ENCODE measurements at regions not wholly inside any gene's neighbourhood (a gene's known extent, or its start where the extent isn't known, plus 50 kb on each side); places are given as distances from the start of the nearest gene placed in this dataset.

DNA sequence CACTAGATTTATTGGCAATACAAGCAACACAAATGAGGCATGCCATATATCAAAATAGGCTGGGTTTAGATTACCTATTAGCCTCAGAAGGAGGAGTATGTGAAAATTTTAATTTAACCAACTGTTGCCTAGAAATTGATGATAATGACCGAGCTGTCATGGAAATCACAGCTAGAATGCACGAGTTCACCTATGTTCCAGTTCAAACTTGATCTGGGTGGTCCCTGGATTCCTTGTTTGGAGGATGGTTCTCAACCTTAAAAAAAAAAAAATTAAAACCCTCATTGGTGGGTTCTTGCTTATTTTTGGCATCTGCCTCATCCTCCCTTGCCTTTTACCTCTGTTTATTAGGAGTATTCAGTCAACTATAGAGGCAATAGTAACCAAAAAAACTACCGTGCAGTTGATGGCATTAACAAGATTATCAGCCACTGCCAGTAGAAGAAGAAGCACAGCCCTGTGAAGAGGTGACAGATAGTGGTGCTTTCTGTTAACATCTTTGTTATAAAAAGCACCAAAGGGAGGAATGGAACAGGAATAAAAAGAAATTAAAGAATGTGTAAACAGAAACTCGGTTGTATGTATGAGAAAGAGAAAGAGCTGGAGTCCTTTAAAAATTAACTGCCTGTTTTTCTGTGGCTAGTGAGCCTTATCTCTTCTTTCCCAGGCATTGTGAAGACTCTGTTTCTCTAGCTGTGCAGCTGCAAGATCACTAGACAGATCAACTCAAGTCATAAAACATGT lies 106.4 kb downstream of the ZNF429 start:
- no peak overlapping the region for H3K27ac Mint-ChIP-seq
- no peak for ATAC-seq
- H3K4me3 ChIP-seq = no peak overlapping the region
- no peak for TF ChIP-seq ZNF114 (CRISPR knock-in tag; IDR thresholded peaks at IDR 0.05)
- TF ChIP-seq EZH2phosphoT487 (IDR thresholded peaks at IDR 0.05; ENCODE audit: unreplicated experiment) = no peak
- TF ChIP-seq POLR2AphosphoS5 (IDR thresholded peaks at IDR 0.05; ENCODE audit: low read depth) = no peak
- no peak for TF ChIP-seq EZH2 (IDR thresholded peaks at IDR 0.05; ENCODE audit: low read depth, unreplicated experiment)
- TF ChIP-seq ZNF331 (CRISPR knock-in tag; IDR thresholded peaks at IDR 0.05; ENCODE audit: low read depth) = no peak
- TF ChIP-seq CREB1 (CRISPR knock-in tag; IDR thresholded peaks at IDR 0.05; ENCODE audit: low read depth) = no peak
- TF ChIP-seq, protein P1, sequence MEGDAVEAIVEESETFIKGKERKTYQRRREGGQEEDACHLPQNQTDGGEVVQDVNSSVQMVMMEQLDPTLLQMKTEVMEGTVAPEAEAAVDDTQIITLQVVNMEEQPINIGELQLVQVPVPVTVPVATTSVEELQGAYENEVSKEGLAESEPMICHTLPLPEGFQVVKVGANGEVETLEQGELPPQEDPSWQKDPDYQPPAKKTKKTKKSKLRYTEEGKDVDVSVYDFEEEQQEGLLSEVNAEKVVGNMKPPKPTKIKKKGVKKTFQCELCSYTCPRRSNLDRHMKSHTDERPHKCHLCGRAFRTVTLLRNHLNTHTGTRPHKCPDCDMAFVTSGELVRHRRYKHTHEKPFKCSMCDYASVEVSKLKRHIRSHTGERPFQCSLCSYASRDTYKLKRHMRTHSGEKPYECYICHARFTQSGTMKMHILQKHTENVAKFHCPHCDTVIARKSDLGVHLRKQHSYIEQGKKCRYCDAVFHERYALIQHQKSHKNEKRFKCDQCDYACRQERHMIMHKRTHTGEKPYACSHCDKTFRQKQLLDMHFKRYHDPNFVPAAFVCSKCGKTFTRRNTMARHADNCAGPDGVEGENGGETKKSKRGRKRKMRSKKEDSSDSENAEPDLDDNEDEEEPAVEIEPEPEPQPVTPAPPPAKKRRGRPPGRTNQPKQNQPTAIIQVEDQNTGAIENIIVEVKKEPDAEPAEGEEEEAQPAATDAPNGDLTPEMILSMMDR (conservative IDR thresholded peaks at IDR 0.05; ENCODE audit: low read depth in 2 of 2) = no peak
- TF ChIP-seq, protein P2, sequence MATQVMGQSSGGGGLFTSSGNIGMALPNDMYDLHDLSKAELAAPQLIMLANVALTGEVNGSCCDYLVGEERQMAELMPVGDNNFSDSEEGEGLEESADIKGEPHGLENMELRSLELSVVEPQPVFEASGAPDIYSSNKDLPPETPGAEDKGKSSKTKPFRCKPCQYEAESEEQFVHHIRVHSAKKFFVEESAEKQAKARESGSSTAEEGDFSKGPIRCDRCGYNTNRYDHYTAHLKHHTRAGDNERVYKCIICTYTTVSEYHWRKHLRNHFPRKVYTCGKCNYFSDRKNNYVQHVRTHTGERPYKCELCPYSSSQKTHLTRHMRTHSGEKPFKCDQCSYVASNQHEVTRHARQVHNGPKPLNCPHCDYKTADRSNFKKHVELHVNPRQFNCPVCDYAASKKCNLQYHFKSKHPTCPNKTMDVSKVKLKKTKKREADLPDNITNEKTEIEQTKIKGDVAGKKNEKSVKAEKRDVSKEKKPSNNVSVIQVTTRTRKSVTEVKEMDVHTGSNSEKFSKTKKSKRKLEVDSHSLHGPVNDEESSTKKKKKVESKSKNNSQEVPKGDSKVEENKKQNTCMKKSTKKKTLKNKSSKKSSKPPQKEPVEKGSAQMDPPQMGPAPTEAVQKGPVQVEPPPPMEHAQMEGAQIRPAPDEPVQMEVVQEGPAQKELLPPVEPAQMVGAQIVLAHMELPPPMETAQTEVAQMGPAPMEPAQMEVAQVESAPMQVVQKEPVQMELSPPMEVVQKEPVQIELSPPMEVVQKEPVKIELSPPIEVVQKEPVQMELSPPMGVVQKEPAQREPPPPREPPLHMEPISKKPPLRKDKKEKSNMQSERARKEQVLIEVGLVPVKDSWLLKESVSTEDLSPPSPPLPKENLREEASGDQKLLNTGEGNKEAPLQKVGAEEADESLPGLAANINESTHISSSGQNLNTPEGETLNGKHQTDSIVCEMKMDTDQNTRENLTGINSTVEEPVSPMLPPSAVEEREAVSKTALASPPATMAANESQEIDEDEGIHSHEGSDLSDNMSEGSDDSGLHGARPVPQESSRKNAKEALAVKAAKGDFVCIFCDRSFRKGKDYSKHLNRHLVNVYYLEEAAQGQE (IDR thresholded peaks at IDR 0.05; ENCODE audit: unreplicated experiment) = no peak
- TF ChIP-seq, protein P3, sequence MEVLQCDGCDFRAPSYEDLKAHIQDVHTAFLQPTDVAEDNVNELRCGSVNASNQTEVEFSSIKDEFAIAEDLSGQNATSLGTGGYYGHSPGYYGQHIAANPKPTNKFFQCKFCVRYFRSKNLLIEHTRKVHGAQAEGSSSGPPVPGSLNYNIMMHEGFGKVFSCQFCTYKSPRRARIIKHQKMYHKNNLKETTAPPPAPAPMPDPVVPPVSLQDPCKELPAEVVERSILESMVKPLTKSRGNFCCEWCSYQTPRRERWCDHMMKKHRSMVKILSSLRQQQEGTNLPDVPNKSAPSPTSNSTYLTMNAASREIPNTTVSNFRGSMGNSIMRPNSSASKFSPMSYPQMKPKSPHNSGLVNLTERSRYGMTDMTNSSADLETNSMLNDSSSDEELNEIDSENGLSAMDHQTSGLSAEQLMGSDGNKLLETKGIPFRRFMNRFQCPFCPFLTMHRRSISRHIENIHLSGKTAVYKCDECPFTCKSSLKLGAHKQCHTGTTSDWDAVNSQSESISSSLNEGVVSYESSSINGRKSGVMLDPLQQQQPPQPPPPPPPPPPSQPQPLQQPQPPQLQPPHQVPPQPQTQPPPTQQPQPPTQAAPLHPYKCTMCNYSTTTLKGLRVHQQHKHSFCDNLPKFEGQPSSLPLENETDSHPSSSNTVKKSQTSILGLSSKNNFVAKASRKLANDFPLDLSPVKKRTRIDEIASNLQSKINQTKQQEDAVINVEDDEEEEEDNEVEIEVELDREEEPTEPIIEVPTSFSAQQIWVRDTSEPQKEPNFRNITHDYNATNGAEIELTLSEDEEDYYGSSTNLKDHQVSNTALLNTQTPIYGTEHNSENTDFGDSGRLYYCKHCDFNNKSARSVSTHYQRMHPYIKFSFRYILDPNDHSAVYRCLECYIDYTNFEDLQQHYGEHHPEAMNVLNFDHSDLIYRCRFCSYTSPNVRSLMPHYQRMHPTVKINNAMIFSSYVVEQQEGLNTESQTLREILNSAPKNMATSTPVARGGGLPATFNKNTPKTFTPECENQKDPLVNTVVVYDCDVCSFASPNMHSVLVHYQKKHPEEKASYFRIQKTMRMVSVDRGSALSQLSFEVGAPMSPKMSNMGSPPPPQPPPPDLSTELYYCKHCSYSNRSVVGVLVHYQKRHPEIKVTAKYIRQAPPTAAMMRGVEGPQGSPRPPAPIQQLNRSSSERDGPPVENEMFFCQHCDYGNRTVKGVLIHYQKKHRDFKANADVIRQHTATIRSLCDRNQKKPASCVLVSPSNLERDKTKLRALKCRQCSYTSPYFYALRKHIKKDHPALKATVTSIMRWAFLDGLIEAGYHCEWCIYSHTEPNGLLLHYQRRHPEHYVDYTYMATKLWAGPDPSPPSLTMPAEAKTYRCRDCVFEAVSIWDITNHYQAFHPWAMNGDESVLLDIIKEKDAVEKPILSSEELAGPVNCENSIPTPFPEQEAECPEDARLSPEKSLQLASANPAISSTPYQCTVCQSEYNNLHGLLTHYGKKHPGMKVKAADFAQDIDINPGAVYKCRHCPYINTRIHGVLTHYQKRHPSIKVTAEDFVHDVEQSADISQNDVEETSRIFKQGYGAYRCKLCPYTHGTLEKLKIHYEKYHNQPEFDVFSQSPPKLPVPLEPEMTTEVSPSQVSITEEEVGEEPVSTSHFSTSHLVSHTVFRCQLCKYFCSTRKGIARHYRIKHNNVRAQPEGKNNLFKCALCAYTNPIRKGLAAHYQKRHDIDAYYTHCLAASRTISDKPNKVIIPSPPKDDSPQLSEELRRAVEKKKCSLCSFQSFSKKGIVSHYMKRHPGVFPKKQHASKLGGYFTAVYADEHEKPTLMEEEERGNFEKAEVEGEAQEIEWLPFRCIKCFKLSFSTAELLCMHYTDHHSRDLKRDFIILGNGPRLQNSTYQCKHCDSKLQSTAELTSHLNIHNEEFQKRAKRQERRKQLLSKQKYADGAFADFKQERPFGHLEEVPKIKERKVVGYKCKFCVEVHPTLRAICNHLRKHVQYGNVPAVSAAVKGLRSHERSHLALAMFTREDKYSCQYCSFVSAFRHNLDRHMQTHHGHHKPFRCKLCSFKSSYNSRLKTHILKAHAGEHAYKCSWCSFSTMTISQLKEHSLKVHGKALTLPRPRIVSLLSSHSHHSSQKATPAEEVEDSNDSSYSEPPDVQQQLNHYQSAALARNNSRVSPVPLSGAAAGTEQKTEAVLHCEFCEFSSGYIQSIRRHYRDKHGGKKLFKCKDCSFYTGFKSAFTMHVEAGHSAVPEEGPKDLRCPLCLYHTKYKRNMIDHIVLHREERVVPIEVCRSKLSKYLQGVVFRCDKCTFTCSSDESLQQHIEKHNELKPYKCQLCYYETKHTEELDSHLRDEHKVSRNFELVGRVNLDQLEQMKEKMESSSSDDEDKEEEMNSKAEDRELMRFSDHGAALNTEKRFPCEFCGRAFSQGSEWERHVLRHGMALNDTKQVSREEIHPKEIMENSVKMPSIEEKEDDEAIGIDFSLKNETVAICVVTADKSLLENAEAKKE (CRISPR knock-in tag; IDR thresholded peaks at IDR 0.05) = no peak
- no peak for TF ChIP-seq STAT1 (IDR thresholded peaks at IDR 0.05; ENCODE audit: unreplicated experiment)
- TF ChIP-seq, protein P4, sequence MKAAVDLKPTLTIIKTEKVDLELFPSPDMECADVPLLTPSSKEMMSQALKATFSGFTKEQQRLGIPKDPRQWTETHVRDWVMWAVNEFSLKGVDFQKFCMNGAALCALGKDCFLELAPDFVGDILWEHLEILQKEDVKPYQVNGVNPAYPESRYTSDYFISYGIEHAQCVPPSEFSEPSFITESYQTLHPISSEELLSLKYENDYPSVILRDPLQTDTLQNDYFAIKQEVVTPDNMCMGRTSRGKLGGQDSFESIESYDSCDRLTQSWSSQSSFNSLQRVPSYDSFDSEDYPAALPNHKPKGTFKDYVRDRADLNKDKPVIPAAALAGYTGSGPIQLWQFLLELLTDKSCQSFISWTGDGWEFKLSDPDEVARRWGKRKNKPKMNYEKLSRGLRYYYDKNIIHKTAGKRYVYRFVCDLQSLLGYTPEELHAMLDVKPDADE (IDR thresholded peaks at IDR 0.05) = no peak
- no peak for TF ChIP-seq JUNB (IDR thresholded peaks at IDR 0.05; ENCODE audit: unreplicated experiment)
- no peak for TF ChIP-seq NANOG (IDR thresholded peaks at IDR 0.05; ENCODE audit: borderline replicate concordance)
- H3K9me2 ChIP-seq (ENCODE audit: insufficient read depth) = no peaks in the 10 kb centered on the region; the same call in 1 of the 2 replicates
- H3K36me3 ChIP-seq (ENCODE audit: insufficient read depth) = 0 out of 2 replicates have a peak, but pooled peaks cover 3% of the 10 kb centered on the region
- H3K4me1 ChIP-seq (ENCODE audit: insufficient read depth) = no peaks in the 10 kb centered on the region
- no peaks in the 10 kb centered on the region for H3F3A ChIP-seq (replicated peaks; ENCODE audit: low read depth)
- no peaks in the 10 kb centered on the region for H3K27me3 ChIP-seq (ENCODE audit: insufficient read depth)
- DNase-seq (ENCODE audit: low spot score) = no peak
- H3K4me2 ChIP-seq = no peak overlapping the region
- peaks cover 9% of the 10 kb centered on the region for H3K36me3 Mint-ChIP-seq (ENCODE audit: low read depth)
- H3K4me3 Mint-ChIP-seq = no peak overlapping the region
- peaks cover 4% of the 10 kb centered on the region for H3K27me3 Mint-ChIP-seq (ENCODE audit: insufficient read depth, low read depth, poor library complexity)
- H3K79me2 ChIP-seq (replicated peaks; ENCODE audit: insufficient read depth) = no peaks in the 10 kb centered on the region
- peaks cover 27% of the 10 kb centered on the region for H3K9me3 Mint-ChIP-seq
- H4K20me1 ChIP-seq (replicated peaks; ENCODE audit: insufficient read depth) = no peaks in the 10 kb centered on the region
- H3K27ac ChIP-seq (ENCODE audit: low read depth) = no peak overlapping the region
- H2AFZ ChIP-seq = no peak overlapping the region
- H3K4me1 Mint-ChIP-seq = peaks cover 9% of the 10 kb centered on the region; the same call in 2 of the 3 replicates

Measured in GM23338 (cell line).